SK-N-SH (cell line): ENCODE measurements at regions not wholly inside any gene's neighbourhood (a gene's known extent, or its start where the extent isn't known, plus 50 kb on each side); places are given as distances from the start of the nearest gene placed in this dataset.

Experiments
- CTCF ChIP-seq: fragments of 200-600 bp; sonication (generic); IDR thresholded peaks from 2 replicates; pipeline ENCODE4 v1.6.1; 2017; ENCODE audit warnings: antibody characterized with exemption, mild to moderate bottlenecking, moderate library complexity
- EP300 ChIP-seq, 2 experiments: IDR thresholded peaks; 2 replicates each; pipeline versions ENCODE4 v1.4.0 to v1.6.1; 2012; ENCODE audit warnings: borderline replicate concordance in 1 of 2, low read depth in 1 of 2, low read length in 1 of 2
- FOXM1 ChIP-seq: IDR thresholded peaks from 2 replicates; pipeline ENCODE4 v1.4.0; 2012; ENCODE audit warnings: low read depth, mild to moderate bottlenecking
- MAX ChIP-seq: IDR thresholded peaks from 2 replicates; pipeline ENCODE4 v1.4.0; 2012; ENCODE audit warnings: low read depth
- NRF1 ChIP-seq: IDR thresholded peaks from 2 replicates; pipeline ENCODE4 v1.6.1; 2012; ENCODE audit warnings: low read depth, mild to moderate bottlenecking, low read length
- PBX3 ChIP-seq: IDR thresholded peaks from 2 replicates; pipeline ENCODE4; 2012
- POLR2AphosphoS5 ChIP-seq: IDR thresholded peaks from 2 replicates; pipeline ENCODE4 v1.6.1; 2012; ENCODE audit warnings: low read depth, low read length
- REST ChIP-seq: IDR thresholded peaks from 2 replicates; pipeline ENCODE4 v1.6.1; 2012; ENCODE audit warnings: mild to moderate bottlenecking, low read depth, low read length, moderate library complexity
- RXRA ChIP-seq: IDR thresholded peaks from 2 replicates; pipeline ENCODE4 v1.4.0; 2012; ENCODE audit warnings: low read depth, mild to moderate bottlenecking, borderline replicate concordance
- SIN3A ChIP-seq: IDR thresholded peaks from 2 replicates; pipeline ENCODE4 v1.6.1; 2012; ENCODE audit warnings: low read depth, mild to moderate bottlenecking, low read length, moderate library complexity, borderline replicate concordance
- USF2 ChIP-seq: fragments of 150-350 bp; IDR thresholded peaks from 2 replicates; pipeline ENCODE4 v1.6.1; 2017; ENCODE audit warnings: antibody characterized with exemption, low read length, low read depth, borderline replicate concordance
- YY1 ChIP-seq: IDR thresholded peaks from 2 replicates; pipeline ENCODE4 v1.4.0; 2012; ENCODE audit warnings: low read depth, mild to moderate bottlenecking

- no peak for TF ChIP-seq CTCF
- no peak for TF ChIP-seq SIN3A
- no peak for TF ChIP-seq EP300 (IDR thresholded peaks at IDR 0.05; ENCODE audit: borderline replicate concordance in 1 of 2, low read depth in 1 of 2, low read length in 1 of 2)
- TF ChIP-seq REST, result no peak
- no peak for TF ChIP-seq USF2
- no peak for TF ChIP-seq RXRA
- TF ChIP-seq FOXM1, result no peak
- TF ChIP-seq NRF1, result no peak
- no peak for TF ChIP-seq POLR2AphosphoS5
- no peak for TF ChIP-seq YY1
- TF ChIP-seq PBX3, result no peak
- no peak for TF ChIP-seq MAX
Observed at GRCh38 chr2:51705417-51705816, 673.5 kb upstream of the NRXN1 start.
